ENCODE measurements at regions not wholly inside any gene's neighbourhood (a gene's known extent, or its start where the extent isn't known, plus 50 kb on each side); places are given as distances from the start of the nearest gene placed in this dataset.

DNA sequence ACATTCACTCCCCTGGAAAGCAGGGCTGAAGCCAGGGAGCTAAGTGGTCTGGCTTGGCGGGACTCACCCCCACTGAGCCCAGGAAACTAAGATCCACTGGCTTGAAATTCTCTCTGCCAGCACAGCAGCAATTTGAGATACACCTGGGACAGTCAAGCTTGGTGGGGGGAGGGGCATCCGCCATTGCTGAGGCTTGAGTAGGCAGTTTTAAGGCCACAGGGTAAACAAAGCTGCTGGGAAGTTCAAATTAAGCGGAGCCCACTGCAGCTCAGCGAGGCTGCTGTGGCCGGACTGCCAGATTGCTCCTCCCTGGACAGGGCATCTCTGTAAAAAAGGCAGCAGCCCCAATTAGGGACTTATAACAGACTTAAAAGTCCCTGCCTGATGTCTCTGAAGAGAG lies 108.2 kb upstream of the FAM13C start:
- H3K4me3 ChIP-seq (ENCODE audit: low read length), result no peak overlapping the region
- ATAC-seq (no peak), DNase-seq (peak; percentile 14)
- POLR2A ChIA-PET (ENCODE audit: unreplicated experiment), result no interaction called here
- H3K27me3 ChIP-seq (ENCODE audit: low read length), result peaks cover 25% of the 10 kb centered on the region; the same call in 1 of the 2 replicates
- intact Hi-C loops (cut with micrococcal nuclease), result no loop called here
- no peak for TF ChIP-seq EZH2phosphoT487 (IDR thresholded peaks at IDR 0.05; ENCODE audit: borderline replicate concordance, low read length)
- TF ChIP-seq, protein P1, sequence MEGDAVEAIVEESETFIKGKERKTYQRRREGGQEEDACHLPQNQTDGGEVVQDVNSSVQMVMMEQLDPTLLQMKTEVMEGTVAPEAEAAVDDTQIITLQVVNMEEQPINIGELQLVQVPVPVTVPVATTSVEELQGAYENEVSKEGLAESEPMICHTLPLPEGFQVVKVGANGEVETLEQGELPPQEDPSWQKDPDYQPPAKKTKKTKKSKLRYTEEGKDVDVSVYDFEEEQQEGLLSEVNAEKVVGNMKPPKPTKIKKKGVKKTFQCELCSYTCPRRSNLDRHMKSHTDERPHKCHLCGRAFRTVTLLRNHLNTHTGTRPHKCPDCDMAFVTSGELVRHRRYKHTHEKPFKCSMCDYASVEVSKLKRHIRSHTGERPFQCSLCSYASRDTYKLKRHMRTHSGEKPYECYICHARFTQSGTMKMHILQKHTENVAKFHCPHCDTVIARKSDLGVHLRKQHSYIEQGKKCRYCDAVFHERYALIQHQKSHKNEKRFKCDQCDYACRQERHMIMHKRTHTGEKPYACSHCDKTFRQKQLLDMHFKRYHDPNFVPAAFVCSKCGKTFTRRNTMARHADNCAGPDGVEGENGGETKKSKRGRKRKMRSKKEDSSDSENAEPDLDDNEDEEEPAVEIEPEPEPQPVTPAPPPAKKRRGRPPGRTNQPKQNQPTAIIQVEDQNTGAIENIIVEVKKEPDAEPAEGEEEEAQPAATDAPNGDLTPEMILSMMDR (conservative IDR thresholded peaks at IDR 0.05; ENCODE audit: low read depth, low read length), result no peak
- TF ChIP-seq EZH2 (IDR thresholded peaks at IDR 0.05; ENCODE audit: low read length, unreplicated experiment), result no peak
- no peaks in the 10 kb centered on the region for H3K79me2 ChIP-seq (ENCODE audit: low read length)
- H3K4me2 ChIP-seq (ENCODE audit: low read length), result no peak overlapping the region
- no peak overlapping the region for H3K9ac ChIP-seq (ENCODE audit: low read length)
- H3K4me1 ChIP-seq (ENCODE audit: insufficient read depth, low read length), result no peaks in the 10 kb centered on the region
- H2AFZ ChIP-seq (ENCODE audit: low read length), result peak overlapping the region; percentile 21; the same call in 1 of the 2 replicates
- H3F3A ChIP-seq (ENCODE audit: low read length, unreplicated experiment), result no peaks in the 10 kb centered on the region
- BruUV-seq (replicated peaks), result no TSS peak
- CTCF ChIA-PET, result no interaction called here
- H3K9me2 ChIP-seq (replicated peaks; ENCODE audit: low read length), result no peaks in the 10 kb centered on the region
- no peak overlapping the region for H3K27ac ChIP-seq (ENCODE audit: low read length)
- H3K36me3 ChIP-seq (ENCODE audit: low read depth, low read length), result no peaks in the 10 kb centered on the region
- 0 out of 2 replicates have a peak, but pooled peaks cover 7% of the 10 kb centered on the region for H3K9me3 ChIP-seq (ENCODE audit: low read length)
- no peaks in the 10 kb centered on the region for H4K20me1 ChIP-seq (ENCODE audit: low read length)

DNA sequence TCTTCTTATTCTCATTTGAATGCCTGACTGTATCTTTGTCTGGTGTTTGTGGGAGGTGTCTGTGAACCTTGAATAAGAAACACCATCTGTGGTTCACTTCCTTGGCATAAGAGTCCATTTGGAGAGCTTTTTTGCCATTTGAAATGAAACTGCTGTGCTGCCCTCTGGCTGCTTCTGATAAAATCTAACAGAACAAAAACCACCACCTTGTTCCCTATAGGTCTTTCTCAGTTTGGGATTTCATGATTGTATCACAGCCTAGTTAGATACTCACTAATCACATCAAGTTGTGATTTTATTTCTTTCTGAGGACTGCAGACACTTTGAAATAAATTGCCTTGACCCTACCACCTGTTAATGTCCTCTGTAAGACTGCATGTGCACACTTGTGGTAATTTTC lies 102.7 kb upstream of the FAM13C start:
- CTCF ChIA-PET, result no interaction called here
- intact Hi-C loops (cut with micrococcal nuclease), result loop anchor here (1.0 to 10.0 kb wide), 2 partner anchors 225 to 510 kb away; no protein-coding TSS in a partner anchor

DNA sequence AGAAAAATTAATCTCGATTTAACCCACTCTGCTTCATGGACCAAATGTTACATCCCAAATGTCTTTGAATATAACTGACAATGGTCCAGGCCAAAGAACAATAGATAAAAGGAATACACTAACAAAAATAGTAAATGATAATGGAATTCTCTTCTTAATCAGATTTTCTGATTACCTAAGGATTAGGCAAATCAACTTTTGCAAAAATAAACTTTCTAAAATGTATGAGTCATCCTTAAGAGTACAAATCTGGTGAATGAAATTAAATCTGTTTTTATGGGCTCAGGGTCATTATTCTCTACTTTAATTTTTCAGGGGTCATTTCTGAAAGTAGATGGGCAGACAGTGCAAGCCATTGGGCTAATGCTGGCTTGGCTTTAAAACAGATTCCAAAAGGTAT lies 102.1 kb upstream of the FAM13C start:
- intact Hi-C loops (cut with micrococcal nuclease), result loop anchor here (10.0 kb wide), 1 partner anchor 510 kb away; no protein-coding TSS in a partner anchor

More for the DNA sequence above, 102.7 kb upstream of the FAM13C start:
- 0 out of 2 replicates have a peak, but pooled peaks cover 7% of the 10 kb centered on the region for H3K9me3 ChIP-seq (ENCODE audit: low read length)
- H2AFZ ChIP-seq (ENCODE audit: low read length), result no peak overlapping the region
- no peak for TF ChIP-seq EZH2phosphoT487 (IDR thresholded peaks at IDR 0.05; ENCODE audit: borderline replicate concordance, low read length)
- TF ChIP-seq, protein P1 (conservative IDR thresholded peaks at IDR 0.05; ENCODE audit: low read depth, low read length), result peak; percentile 76
- no peak overlapping the region for H3K4me3 ChIP-seq (ENCODE audit: low read length)
- BruUV-seq (replicated peaks), result no TSS peak
- no peak overlapping the region for H3K4me2 ChIP-seq (ENCODE audit: low read length)
- H3K79me2 ChIP-seq (ENCODE audit: low read length), result no peaks in the 10 kb centered on the region
- ATAC-seq, result peak; percentile 33; the same call in 1 of the 2 replicates
- no peaks in the 10 kb centered on the region for H4K20me1 ChIP-seq (ENCODE audit: low read length)
- peaks cover 28% of the 10 kb centered on the region; the same call in 1 of the 2 replicates for H3K27me3 ChIP-seq (ENCODE audit: low read length)
- peak; percentile 66 for DNase-seq
- POLR2A ChIA-PET (ENCODE audit: unreplicated experiment), result no interaction called here
- no peak overlapping the region for H3K9ac ChIP-seq (ENCODE audit: low read length)
- H3K36me3 ChIP-seq (ENCODE audit: low read depth, low read length), result no peaks in the 10 kb centered on the region
- no peaks in the 10 kb centered on the region for H3K4me1 ChIP-seq (ENCODE audit: insufficient read depth, low read length)
- no peak overlapping the region for H3K27ac ChIP-seq (ENCODE audit: low read length)
- no peaks in the 10 kb centered on the region for H3K9me2 ChIP-seq (replicated peaks; ENCODE audit: low read length)
- no peaks in the 10 kb centered on the region for H3F3A ChIP-seq (ENCODE audit: low read length, unreplicated experiment)

More for the DNA sequence above, 102.1 kb upstream of the FAM13C start:
- H3K9me3 ChIP-seq (ENCODE audit: low read length), result 0 out of 2 replicates have a peak, but pooled peaks cover 3% of the 10 kb centered on the region
- no peak overlapping the region for H3K9ac ChIP-seq (ENCODE audit: low read length)
- no peak overlapping the region for H3K4me3 ChIP-seq (ENCODE audit: low read length)
- POLR2A ChIA-PET (ENCODE audit: unreplicated experiment), result no interaction called here
- CTCF ChIA-PET, result no interaction called here
- no peaks in the 10 kb centered on the region for H3K9me2 ChIP-seq (replicated peaks; ENCODE audit: low read length)
- no peak overlapping the region for H3K27ac ChIP-seq (ENCODE audit: low read length)
- DNase-seq, result no peak
- H3K4me2 ChIP-seq (ENCODE audit: low read length), result no peak overlapping the region
- ATAC-seq, result no peak
- no peaks in the 10 kb centered on the region for H3K4me1 ChIP-seq (ENCODE audit: insufficient read depth, low read length)
- peaks cover 24% of the 10 kb centered on the region; the same call in 1 of the 2 replicates for H3K27me3 ChIP-seq (ENCODE audit: low read length)
- no peak overlapping the region for H2AFZ ChIP-seq (ENCODE audit: low read length)
- H3K36me3 ChIP-seq (ENCODE audit: low read depth, low read length), result no peaks in the 10 kb centered on the region
- no peaks in the 10 kb centered on the region for H4K20me1 ChIP-seq (ENCODE audit: low read length)
- H3F3A ChIP-seq (ENCODE audit: low read length, unreplicated experiment), result no peaks in the 10 kb centered on the region
- no peak for TF ChIP-seq EZH2 (IDR thresholded peaks at IDR 0.05; ENCODE audit: low read length, unreplicated experiment)
- TF ChIP-seq EZH2phosphoT487 (IDR thresholded peaks at IDR 0.05; ENCODE audit: borderline replicate concordance, low read length), result no peak
- TF ChIP-seq, protein P1 (conservative IDR thresholded peaks at IDR 0.05; ENCODE audit: low read depth, low read length), result no peak
- no TSS peak for BruUV-seq (replicated peaks)
- H3K79me2 ChIP-seq (ENCODE audit: low read length), result no peaks in the 10 kb centered on the region
